IMR-90 (cell line): ENCODE measurements at regions not wholly inside any gene's neighbourhood (a gene's known extent, or its start where the extent isn't known, plus 50 kb on each side); places are given as distances from the start of the nearest gene placed in this dataset.

Experiments used
- ATAC-seq: fragments of 200-7000 bp; cut with Tn5 transposase; 2 replicates; pipeline ENCODE4 v1.9.1; 2020; ENCODE audit warnings: low read depth, mild to moderate bottlenecking, moderate library complexity
- BruUV-seq: library from RNA; stranded (reverse); fragments of 400-500 nt; replicated peaks from 2 replicates; lab custom pipeline; 2021; lab: Mats Ljungman, UMichigan
- CTCF ChIA-PET: fragments of 300-600 bp; formaldehyde crosslinking; extraction: SDS; loops from one replicate; lab custom pipeline; 2021; ENCODE audit warnings: antibody characterized with exemption; lab: Yijun Ruan, JAX
- POLR2A ChIA-PET: fragments of 300-600 bp; sonication (Branson Sonifier 250); formaldehyde crosslinking; loops from one replicate; lab custom pipeline; 2022; ENCODE audit warnings: antibody characterized with exemption; ENCODE audit not compliant: unreplicated experiment; lab: Charles Lee
- DNase-seq: peaks from one replicate; pipeline ENCODE4 v3.0.0; 2013
- H2AFZ ChIP-seq: replicated peaks from 2 replicates; pipeline ENCODE3; 2013; ENCODE audit warnings: low read length, mild to moderate bottlenecking; ENCODE audit not compliant: poor library complexity
- H2AK5ac ChIP-seq: 2 replicates; pipeline ENCODE4 v1.6.1; 2013; ENCODE audit warnings: low read depth, low read length, inconsistent platforms
- H2AK9ac ChIP-seq: replicated peaks from 2 replicates; pipeline ENCODE3; 2013; ENCODE audit warnings: mild to moderate bottlenecking, low read depth, low read length, moderate library complexity; ENCODE audit not compliant: poor library complexity
- H2BK120ac ChIP-seq: 2 replicates; pipeline ENCODE4 v1.6.1; 2013; ENCODE audit warnings: low read depth, low read length, inconsistent platforms
- H2BK15ac ChIP-seq: 3 replicates; pipeline ENCODE4 v1.6.1; 2013; ENCODE audit warnings: low read depth, low read length, inconsistent platforms
- H2BK20ac ChIP-seq: 2 replicates; pipeline ENCODE4 v1.6.1; 2013; ENCODE audit warnings: low read depth, mild to moderate bottlenecking, inconsistent platforms, low read length, moderate library complexity
- H2BK5ac ChIP-seq: 2 replicates; pipeline ENCODE4 v1.6.1; 2013; ENCODE audit warnings: mild to moderate bottlenecking, low read depth, low read length, inconsistent platforms; ENCODE audit not compliant: poor library complexity, severe bottlenecking
- H3K14ac ChIP-seq: replicated peaks from 2 replicates; pipeline ENCODE4 v1.6.1; 2013; ENCODE audit warnings: low read depth, low read length, inconsistent platforms
- H3K18ac ChIP-seq: 2 replicates; pipeline ENCODE4 v1.6.1; 2013; ENCODE audit warnings: low read depth, low read length, control low read depth
- H3K23ac ChIP-seq: 2 replicates; pipeline ENCODE4 v1.6.1; 2013; ENCODE audit warnings: low read depth, low read length, inconsistent platforms
- H3K27ac ChIP-seq: 2 replicates; pipeline ENCODE4 v1.5.1; 2013; ENCODE audit warnings: mild to moderate bottlenecking, control low read depth, low read length; ENCODE audit not compliant: insufficient read depth
- H3K27me3 ChIP-seq: 2 replicates; pipeline ENCODE4 v1.6.1; 2013; ENCODE audit warnings: low read length; ENCODE audit not compliant: control insufficient read depth, insufficient read depth
- H3K36me3 ChIP-seq: 2 replicates; pipeline ENCODE4 v1.6.1; 2013; ENCODE audit warnings: low read length, mixed read lengths; ENCODE audit not compliant: control insufficient read depth, insufficient read depth
- H3K4ac ChIP-seq: 2 replicates; pipeline ENCODE4 v1.6.1; 2013; ENCODE audit warnings: low read depth, low read length, inconsistent platforms
- H3K4me1 ChIP-seq: 2 replicates; pipeline ENCODE4 v1.6.1; 2013; ENCODE audit warnings: low read length, mixed read lengths; ENCODE audit not compliant: control insufficient read depth, insufficient read depth
- H3K4me2 ChIP-seq: 2 replicates; pipeline ENCODE4 v1.6.1; 2013; ENCODE audit warnings: low read depth, mild to moderate bottlenecking, control low read depth, low read length, moderate library complexity
- H3K4me3 ChIP-seq: 2 replicates; pipeline ENCODE4 v1.5.1; 2013; ENCODE audit warnings: low read depth, mild to moderate bottlenecking, control low read depth, low read length, moderate library complexity; ENCODE audit not compliant: insufficient read depth
- H3K56ac ChIP-seq: 2 replicates; pipeline ENCODE4 v1.6.1; 2013; ENCODE audit warnings: low read length, inconsistent platforms; ENCODE audit not compliant: insufficient read depth; ENCODE audit errors: extremely low read depth
- H3K79me1 ChIP-seq, 2 experiments: 2 replicates each; pipeline ENCODE4 v1.6.1; 2013; ENCODE audit warnings: low read length in 2 of 2, inconsistent platforms in 1 of 2, low read depth in 1 of 2
- H3K9ac ChIP-seq: 2 replicates; pipeline ENCODE4 v1.6.1; 2013; ENCODE audit warnings: low read depth, low read length, control low read depth
- H3K9me1 ChIP-seq: 2 replicates; pipeline ENCODE4 v1.6.1; 2013; ENCODE audit warnings: low read length, inconsistent platforms; ENCODE audit not compliant: insufficient read depth
- H3K9me3 ChIP-seq: 2 replicates; pipeline ENCODE4 v1.6.1; 2013; ENCODE audit warnings: low read length; ENCODE audit not compliant: control insufficient read depth, insufficient read depth
- H4K20me1 ChIP-seq: 2 replicates; pipeline ENCODE4 v1.6.1; 2013; ENCODE audit warnings: low read length, inconsistent platforms; ENCODE audit not compliant: insufficient read depth
- H4K5ac ChIP-seq: 2 replicates; pipeline ENCODE4 v1.6.1; 2013; ENCODE audit warnings: mild to moderate bottlenecking, low read depth, low read length, control low read depth
- H4K8ac ChIP-seq, 2 experiments: 2 replicates each; pipeline ENCODE4 v1.6.1; 2013; ENCODE audit warnings: low read depth in 2 of 2, low read length in 2 of 2, control low read depth in 1 of 2, inconsistent platforms in 1 of 2
- H4K91ac ChIP-seq: 2 replicates; pipeline ENCODE4 v1.6.1; 2013; ENCODE audit warnings: low read depth, low read length, inconsistent platforms; ENCODE audit not compliant: insufficient read depth
- BHLHE40 ChIP-seq: fragments of 150-350 bp; IDR thresholded peaks from 2 replicates; pipeline ENCODE4 v1.6.1; 2016; ENCODE audit warnings: mild to moderate bottlenecking, low read depth, low read length
- CEBPB ChIP-seq: IDR thresholded peaks from 2 replicates; pipeline ENCODE4 v1.6.1; 2012; ENCODE audit warnings: low read depth, low read length, improper control_type of control experiment
- CHD1 ChIP-seq: IDR thresholded peaks from 2 replicates; pipeline ENCODE4 v1.6.1; 2012; ENCODE audit warnings: low read depth, low read length, improper control_type of control experiment
- CTCF ChIP-seq: conservative IDR thresholded peaks from 2 replicates; pipeline ENCODE4 v1.5.1; 2012; ENCODE audit warnings: mild to moderate bottlenecking, low read depth, low read length, improper control_type of control experiment
- FOS ChIP-seq: fragments of 150-350 bp; IDR thresholded peaks from 2 replicates; pipeline ENCODE4 v1.6.1; 2016; ENCODE audit warnings: low read depth, low read length
- MAFK ChIP-seq: IDR thresholded peaks from 2 replicates; pipeline ENCODE4 v1.6.1; 2012; ENCODE audit warnings: low read depth, low read length, improper control_type of control experiment
- MAZ ChIP-seq: IDR thresholded peaks from 2 replicates; pipeline ENCODE4 v1.6.1; 2012; ENCODE audit warnings: low read depth, mild to moderate bottlenecking, low read length, improper control_type of control experiment, moderate library complexity, borderline replicate concordance
- MXI1 ChIP-seq: IDR thresholded peaks from 2 replicates; pipeline ENCODE4 v1.6.1; 2012; ENCODE audit warnings: low read depth, mild to moderate bottlenecking, low read length, moderate library complexity, borderline replicate concordance
- NFE2L2 ChIP-seq: fragments of 150-350 bp; IDR thresholded peaks from 2 replicates; pipeline ENCODE4 v1.6.1; 2016; ENCODE audit warnings: low read depth, mild to moderate bottlenecking, low read length
- POLR2A ChIP-seq: IDR thresholded peaks from 2 replicates; pipeline ENCODE4 v1.6.1; 2012; ENCODE audit warnings: mild to moderate bottlenecking, low read depth, low read length
- RAD21 ChIP-seq: IDR thresholded peaks from 2 replicates; pipeline ENCODE4 v1.6.1; 2012; ENCODE audit warnings: low read length, improper control_type of control experiment
- RCOR1 ChIP-seq: IDR thresholded peaks from 2 replicates; pipeline ENCODE4 v1.6.1; 2012; ENCODE audit warnings: mild to moderate bottlenecking, low read length, improper control_type of control experiment; ENCODE audit not compliant: insufficient replicate concordance
- RFX5 ChIP-seq: IDR thresholded peaks from 2 replicates; pipeline ENCODE4 v1.8.0; 2012; ENCODE audit warnings: low read depth, mild to moderate bottlenecking, low read length, moderate library complexity
- SMC3 ChIP-seq: fragments of 150-350 bp; IDR thresholded peaks from 2 replicates; pipeline ENCODE4 v1.6.1; 2016; ENCODE audit warnings: low read depth, mild to moderate bottlenecking, antibody characterized with exemption, low read length, moderate library complexity
- WGBS, 2 experiments: methylation state at CpG; one replicate each; pipeline versions ENCODE4 v1.1.5 to v1.1.7; 2013; ENCODE audit warnings: missing lambda C conversion rate in 2 of 2; ENCODE audit not compliant: insufficient read length in 1 of 2; ENCODE audit errors: extremely low coverage in 2 of 2; 5-methylcytosine and 5-hydroxymethylcytosine counted together
- dilution Hi-C: fragments of 300-500 bp; cut with HindIII; formaldehyde crosslinking; loops from one replicate; pipeline ENCODE4 v1.14.3; 2018; ENCODE audit warnings: low sequenced_read_pairs; ENCODE audit not compliant: unreplicated experiment
- in situ Hi-C: fragments of 300-500 bp; cut with MboI; formaldehyde crosslinking; loops from 3 replicates; pipeline ENCODE4 v1.14.3; 2019; ENCODE audit warnings: low sequenced_read_pairs, inconsistent platforms, mixed read lengths
- intact Hi-C: fragments of 100-400 bp; cut with micrococcal nuclease; formaldehyde crosslinking; loops from 2 replicates; pipeline ENCODE4 v1.10.0; 2022
- TF ChIP-seq, protein P1 (sequence below): fragments of 150-350 bp; IDR thresholded peaks from 2 replicates; pipeline ENCODE4 v1.6.1; 2017; ENCODE audit warnings: mild to moderate bottlenecking, antibody characterized with exemption, low read length, low read depth
- TF ChIP-seq, protein P2 (sequence below): fragments of 150-350 bp; IDR thresholded peaks from 2 replicates; pipeline ENCODE4 v1.6.1; 2016; ENCODE audit warnings: low read depth, mild to moderate bottlenecking, low read length, moderate library complexity, borderline replicate concordance

- H3K14ac ChIP-seq = no peak overlapping the region
- ATAC-seq (no peak), DNase-seq (no peak)
- H2BK120ac ChIP-seq = no peak overlapping the region
- WGBS, 2 experiments = 80% methylated on average over 2 of the region's 8 CpGs; no CpG with 5 or more reads in 1 of the 2 experiments
- no peak overlapping the region for H2AFZ ChIP-seq
- dilution Hi-C loops = no loop called here
- no peak overlapping the region for H2BK15ac ChIP-seq
- no peaks in the 10 kb centered on the region for H4K20me1 ChIP-seq
- H3K4me2 ChIP-seq = no peak overlapping the region
- ChIA-PET POLR2A (no interaction called here), CTCF (no interaction called here)
- no peak overlapping the region for H4K5ac ChIP-seq
- H4K8ac ChIP-seq = no peak overlapping the region
- H3K9me3 ChIP-seq = peaks cover 2% of the 10 kb centered on the region; the same call in 1 of the 2 replicates
- H3K79me1 ChIP-seq = no peaks in the 10 kb centered on the region
- H2BK20ac ChIP-seq = no peak overlapping the region
- BruUV-seq = no TSS peak
- TF ChIP-seq MXI1 = no peak
- TF ChIP-seq BHLHE40 = no peak
- TF ChIP-seq FOS = no peak
- no peak for TF ChIP-seq NFE2L2
- TF ChIP-seq MAZ = no peak
- no peak for TF ChIP-seq MAFK
- TF ChIP-seq SMC3 = no peak
- no peak for TF ChIP-seq CTCF
- no peak for TF ChIP-seq RCOR1
- TF ChIP-seq, protein P1, sequence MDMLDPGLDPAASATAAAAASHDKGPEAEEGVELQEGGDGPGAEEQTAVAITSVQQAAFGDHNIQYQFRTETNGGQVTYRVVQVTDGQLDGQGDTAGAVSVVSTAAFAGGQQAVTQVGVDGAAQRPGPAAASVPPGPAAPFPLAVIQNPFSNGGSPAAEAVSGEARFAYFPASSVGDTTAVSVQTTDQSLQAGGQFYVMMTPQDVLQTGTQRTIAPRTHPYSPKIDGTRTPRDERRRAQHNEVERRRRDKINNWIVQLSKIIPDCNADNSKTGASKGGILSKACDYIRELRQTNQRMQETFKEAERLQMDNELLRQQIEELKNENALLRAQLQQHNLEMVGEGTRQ = no peak
- TF ChIP-seq, protein P2, sequence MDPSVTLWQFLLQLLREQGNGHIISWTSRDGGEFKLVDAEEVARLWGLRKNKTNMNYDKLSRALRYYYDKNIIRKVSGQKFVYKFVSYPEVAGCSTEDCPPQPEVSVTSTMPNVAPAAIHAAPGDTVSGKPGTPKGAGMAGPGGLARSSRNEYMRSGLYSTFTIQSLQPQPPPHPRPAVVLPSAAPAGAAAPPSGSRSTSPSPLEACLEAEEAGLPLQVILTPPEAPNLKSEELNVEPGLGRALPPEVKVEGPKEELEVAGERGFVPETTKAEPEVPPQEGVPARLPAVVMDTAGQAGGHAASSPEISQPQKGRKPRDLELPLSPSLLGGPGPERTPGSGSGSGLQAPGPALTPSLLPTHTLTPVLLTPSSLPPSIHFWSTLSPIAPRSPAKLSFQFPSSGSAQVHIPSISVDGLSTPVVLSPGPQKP = no peak
- no peak for TF ChIP-seq POLR2A
- no peak for TF ChIP-seq RFX5
- no peak for TF ChIP-seq CHD1
- TF ChIP-seq RAD21 = no peak
- TF ChIP-seq CEBPB = no peak
- H3K4me1 ChIP-seq = no peaks in the 10 kb centered on the region
- H3K9me1 ChIP-seq = no peaks in the 10 kb centered on the region
- H3K36me3 ChIP-seq = no peaks in the 10 kb centered on the region
- no peak overlapping the region for H2AK9ac ChIP-seq
- H3K56ac ChIP-seq = no peak overlapping the region
- no peak overlapping the region for H3K18ac ChIP-seq
- no peak overlapping the region for H3K27ac ChIP-seq
- no peak overlapping the region for H4K91ac ChIP-seq
- in situ Hi-C loops = no loop called here
- intact Hi-C loops = no loop called here
- no peak overlapping the region for H2AK5ac ChIP-seq
- no peaks in the 10 kb centered on the region for H3K27me3 ChIP-seq
- H3K4ac ChIP-seq = no peak overlapping the region
- H3K9ac ChIP-seq = no peak overlapping the region
- H3K4me3 ChIP-seq = no peak overlapping the region
- no peak overlapping the region for H2BK5ac ChIP-seq
- H3K23ac ChIP-seq = no peak overlapping the region
These were observed 744.6 kb upstream of the POU3F3 start for GRCh38 chr2:104109356-104109755.
